ENCODE measurements at regions not wholly inside any gene's neighbourhood (a gene's known extent, or its start where the extent isn't known, plus 50 kb on each side); places are given as distances from the start of the nearest gene placed in this dataset.

GRCh38 chr1:110816945-110817344, 56.0 kb upstream of the CD53 start:
- no peak for DNase-seq

GRCh38 chr1:110811529-110811928, 61.4 kb upstream of the CD53 start:
- DNase-seq, result no peak

- DNase-seq, result no peak
Measured at GRCh38 chr1:110800079-110800478, 72.9 kb upstream of the CD53 start.

- no peak for DNase-seq
Measured at GRCh38 chr1:110798691-110799256, 74.2 kb upstream of the CD53 start.

GRCh38 chr1:110788673-110789072, 84.3 kb upstream of the CD53 start:
- no peak for DNase-seq

- no peak for DNase-seq
Measured at GRCh38 chr1:110787328-110788071, 85.4 kb upstream of the CD53 start.

GRCh38 chr1:110786802-110787327, 86.1 kb upstream of the CD53 start:
- no peak for DNase-seq

- DNase-seq, result no peak
Measured at GRCh38 chr1:110785612-110786011, 87.3 kb upstream of the CD53 start.

- no peak for DNase-seq
Measured at GRCh38 chr1:110785055-110785454, 87.9 kb upstream of the CD53 start.

GRCh38 chr1:110783292-110783918, 89.5 kb upstream of the CD53 start:
- peak; percentile 41 for DNase-seq

GRCh38 chr1:110781525-110781924, 91.4 kb upstream of the CD53 start:
- no peak for DNase-seq

- peak; percentile 21 for DNase-seq
Measured at GRCh38 chr1:110780600-110781484, 92.1 kb upstream of the CD53 start.

- DNase-seq, result no peak
Measured at GRCh38 chr1:110779636-110780035, 93.3 kb upstream of the CD53 start.

- no peak for DNase-seq
Measured at GRCh38 chr1:110778821-110779220, 94.1 kb upstream of the CD53 start.

GRCh38 chr1:110777228-110777627, 95.7 kb upstream of the CD53 start:
- DNase-seq, result no peak

GRCh38 chr1:110774398-110774797, 98.5 kb upstream of the CD53 start:
- no peak for DNase-seq

- DNase-seq, result no peak
Measured at GRCh38 chr1:110773813-110774212, 99.1 kb upstream of the KCNA3 start.

- DNase-seq, result no peak
Measured at GRCh38 chr1:110771245-110772022, 96.7 kb upstream of the KCNA3 start.

GRCh38 chr1:110770832-110771231, 96.1 kb upstream of the KCNA3 start:
- DNase-seq, result no peak

- no peak for DNase-seq
Measured at GRCh38 chr1:110768605-110769004, 93.9 kb upstream of the KCNA3 start.

- DNase-seq, result no peak
Measured at GRCh38 chr1:110766336-110766647, 91.6 kb upstream of the KCNA3 start.

GRCh38 chr1:110765640-110766335, 91.0 kb upstream of the KCNA3 start:
- no peak for DNase-seq
